Inflammatory macrophage treated with lipopolysaccharide for 1 hour (primary cell): ENCODE measurements at regions not wholly inside any gene's neighbourhood (a gene's known extent, or its start where the extent isn't known, plus 50 kb on each side); places are given as distances from the start of the nearest gene placed in this dataset.

ENCODE experiments used
- DNase-seq, 2 donors: peaks; one replicate each; pipeline ENCODE4 v3.0.0-alpha.2; 2020 to 2022

GRCh38 chr16:85348065-85348840 lies 236.0 kb upstream of the CIBAR2 start:
- DNase-seq, result no peak

- no peak for DNase-seq
Observed at GRCh38 chr16:85348911-85349334, 236.7 kb upstream of the CIBAR2 start.

GRCh38 chr16:85349365-85350145 lies 237.3 kb upstream of the CIBAR2 start:
- DNase-seq, result no peak

GRCh38 chr16:85350146-85350728 lies 238.0 kb upstream of the CIBAR2 start:
- no peak for DNase-seq

GRCh38 chr16:85350973-85351372 lies 238.7 kb upstream of the CIBAR2 start:
- no peak for DNase-seq

- no peak for DNase-seq
Observed at GRCh38 chr16:85353013-85353412, 240.7 kb upstream of the CIBAR2 start.

GRCh38 chr16:85353839-85354685 lies 241.8 kb upstream of the CIBAR2 start:
- DNase-seq, result no peak

- no peak for DNase-seq
Observed at GRCh38 chr16:85354686-85355514, 242.6 kb upstream of the CIBAR2 start.

GRCh38 chr16:85355515-85355837 lies 243.2 kb upstream of the CIBAR2 start:
- DNase-seq, result no peak

GRCh38 chr16:85356157-85356556 lies 243.9 kb upstream of the CIBAR2 start:
- DNase-seq, result no peak

GRCh38 chr16:85357323-85357722 lies 245.1 kb upstream of the CIBAR2 start:
- DNase-seq, result no peak

- no peak for DNase-seq
Observed at GRCh38 chr16:85357924-85358505, 245.7 kb upstream of the CIBAR2 start.

- DNase-seq, result no peak
Observed at GRCh38 chr16:85358704-85359146, 246.5 kb upstream of the CIBAR2 start.

- DNase-seq, result no peak
Observed at GRCh38 chr16:85359147-85359822, 247.0 kb upstream of the CIBAR2 start.

- no peak for DNase-seq
Observed at GRCh38 chr16:85360323-85361277, 248.3 kb upstream of the CIBAR2 start.

GRCh38 chr16:85361441-85362118 lies 249.3 kb upstream of the CIBAR2 start:
- no peak for DNase-seq

GRCh38 chr16:85362443-85362842 lies 250.2 kb upstream of the CIBAR2 start:
- no peak for DNase-seq

GRCh38 chr16:85363427-85363826 lies 249.7 kb upstream of the GSE1 start:
- DNase-seq, result no peak

- no peak for DNase-seq
Observed at GRCh38 chr16:85363881-85364280, 249.2 kb upstream of the GSE1 start.
